CD14-positive monocyte (primary cell): ENCODE measurements at regions not wholly inside any gene's neighbourhood (a gene's known extent, or its start where the extent isn't known, plus 50 kb on each side); places are given as distances from the start of the nearest gene placed in this dataset.

Experiments
- DNase-seq, 3 donors: peaks; one replicate each; pipeline ENCODE4 v3.0.0-alpha.2; 2011 to 2022
- H2AFZ ChIP-seq: 2 replicates; pipeline ENCODE4 v1.6.0; 2012; ENCODE audit warnings: mild to moderate bottlenecking, low read depth, low read length, inconsistent platforms; ENCODE audit not compliant: insufficient read depth, poor library complexity, severe bottlenecking
- H3K27ac ChIP-seq, 2 donors: 1 replicate in 1 of 2; 2 replicates in 1 of 2; pipeline ENCODE4 v1.5.1; 2012 to 2013; ENCODE audit warnings: low read length in 2 of 2, control low read depth in 1 of 2, inconsistent platforms in 1 of 2, low read depth in 1 of 2, mild to moderate bottlenecking in 1 of 2
- H3K27me3 ChIP-seq, 2 donors: one replicate each; pipeline versions ENCODE4 v1.6.0 to v1.6.1; 2011 to 2013; ENCODE audit warnings: low read length in 2 of 2; ENCODE audit not compliant: control insufficient read depth in 2 of 2, insufficient read depth in 2 of 2
- H3K36me3 ChIP-seq, 2 donors: replicated peaks in 1 of 2; 1 replicate in 1 of 2; 2 replicates in 1 of 2; pipeline versions ENCODE4 v1.5.1 to v1.6.1; 2012 to 2013; ENCODE audit warnings: low read length in 2 of 2, control low read depth in 1 of 2, inconsistent platforms in 1 of 2, mild to moderate bottlenecking in 1 of 2; ENCODE audit not compliant: insufficient read depth in 2 of 2, control insufficient read depth in 1 of 2
- H3K4me1 ChIP-seq, 2 donors: 1 replicate in 1 of 2; 2 replicates in 1 of 2; pipeline versions ENCODE4 v1.5.1 to v1.6.1; 2012 to 2013; ENCODE audit warnings: low read length in 2 of 2, control low read depth in 1 of 2, inconsistent platforms in 1 of 2, mild to moderate bottlenecking in 1 of 2, moderate library complexity in 1 of 2; ENCODE audit not compliant: insufficient read depth in 2 of 2, control insufficient read depth in 1 of 2
- H3K4me2 ChIP-seq: replicated peaks from 2 replicates; pipeline ENCODE3; 2012; ENCODE audit warnings: low read length, moderate library complexity, mild to moderate bottlenecking; ENCODE audit not compliant: poor library complexity, severe bottlenecking; ENCODE audit errors: extremely low read depth
- H3K4me3 ChIP-seq, 3 experiments: fragments of 200-600 bp in 1 of 3; sonication (generic) in 1 of 3; replicated peaks in 1 of 3; 1 replicate in 2 of 3; 2 replicates in 1 of 3; pipeline ENCODE4 v1.5.1; 2011 to 2013; ENCODE audit warnings: low read length in 3 of 3, mild to moderate bottlenecking in 3 of 3, control low read depth in 2 of 3, low read depth in 2 of 3, inconsistent platforms in 1 of 3, moderate library complexity in 1 of 3
- H3K79me2 ChIP-seq: 2 replicates; pipeline ENCODE4 v1.6.0; 2012; ENCODE audit warnings: mild to moderate bottlenecking, control low read depth, inconsistent platforms, low read length, moderate library complexity; ENCODE audit not compliant: insufficient read depth
- H3K9ac ChIP-seq: 2 replicates; pipeline ENCODE4 v1.6.0; 2017; ENCODE audit warnings: low read length, mild to moderate bottlenecking; ENCODE audit not compliant: insufficient read depth, poor library complexity, severe bottlenecking
- H3K9me3 ChIP-seq, 2 donors: replicated peaks in 1 of 2; 1 replicate in 1 of 2; 2 replicates in 1 of 2; pipeline versions ENCODE4 v1.5.1 to v1.6.1; 2012 to 2013; ENCODE audit warnings: low read length in 2 of 2, control low read depth in 1 of 2; ENCODE audit not compliant: control insufficient read depth in 1 of 2, insufficient read depth in 1 of 2
- H4K20me1 ChIP-seq: 2 replicates; pipeline ENCODE4 v1.6.0; 2012; ENCODE audit warnings: mild to moderate bottlenecking, low read length, control low read depth, moderate library complexity; ENCODE audit not compliant: insufficient read depth
- H3K27ac Mint-ChIP-seq, 7 donors: one replicate each; pipeline ENCODE4 v1.8.0; 2020; ENCODE audit warnings: mild to moderate bottlenecking in 7 of 7, mixed read lengths in 7 of 7, moderate library complexity in 6 of 7, inconsistent platforms in 2 of 7
- H3K27me3 Mint-ChIP-seq, 3 donors: one replicate each; pipeline ENCODE4 v1.8.0; 2021 to 2022; ENCODE audit warnings: low read depth in 3 of 3, mild to moderate bottlenecking in 3 of 3, mixed read lengths in 3 of 3, moderate library complexity in 3 of 3, inconsistent platforms in 1 of 3
- H3K36me3 Mint-ChIP-seq, 2 donors: one replicate each; pipeline ENCODE4 v1.8.0; 2020; ENCODE audit warnings: mixed read lengths in 2 of 2, inconsistent platforms in 1 of 2, mild to moderate bottlenecking in 1 of 2
- H3K4me1 Mint-ChIP-seq: one replicate; pipeline ENCODE4 v1.8.0; 2020; ENCODE audit warnings: mild to moderate bottlenecking, mixed read lengths
- H3K4me3 Mint-ChIP-seq, 2 donors: one replicate each; pipeline ENCODE4 v1.8.0; 2020; ENCODE audit warnings: mild to moderate bottlenecking in 2 of 2, mixed read lengths in 2 of 2, moderate library complexity in 1 of 2
- H3K9me3 Mint-ChIP-seq, 7 donors: one replicate each; pipeline ENCODE4 v1.8.0; 2020 to 2022; ENCODE audit warnings: mixed read lengths in 7 of 7, mild to moderate bottlenecking in 6 of 7, moderate library complexity in 6 of 7, inconsistent platforms in 2 of 7
- WGBS: methylation state at CpG from one replicate; pipeline ENCODE4 v1.1.5; 2013; ENCODE audit warnings: missing lambda C conversion rate; ENCODE audit not compliant: insufficient coverage; 5-methylcytosine and 5-hydroxymethylcytosine counted together
- intact Hi-C, 2 donors: fragments of 100-400 bp; cut with micrococcal nuclease; formaldehyde crosslinking; loops; one replicate each; pipeline versions ENCODE4 v1.15.0 to v1.15.1; 2023
- TF ChIP-seq, protein P1 (sequence below): fragments of 200-600 bp; IDR thresholded peaks from one replicate; pipeline ENCODE4 v1.8.0; 2022; ENCODE audit warnings: antibody characterized with exemption, mild to moderate bottlenecking

GRCh38 chr10:78765726-78766335, 302.9 kb upstream of the ZMIZ1 start:
- no peak overlapping the region for H3K27ac Mint-ChIP-seq
- TF ChIP-seq, protein P1, sequence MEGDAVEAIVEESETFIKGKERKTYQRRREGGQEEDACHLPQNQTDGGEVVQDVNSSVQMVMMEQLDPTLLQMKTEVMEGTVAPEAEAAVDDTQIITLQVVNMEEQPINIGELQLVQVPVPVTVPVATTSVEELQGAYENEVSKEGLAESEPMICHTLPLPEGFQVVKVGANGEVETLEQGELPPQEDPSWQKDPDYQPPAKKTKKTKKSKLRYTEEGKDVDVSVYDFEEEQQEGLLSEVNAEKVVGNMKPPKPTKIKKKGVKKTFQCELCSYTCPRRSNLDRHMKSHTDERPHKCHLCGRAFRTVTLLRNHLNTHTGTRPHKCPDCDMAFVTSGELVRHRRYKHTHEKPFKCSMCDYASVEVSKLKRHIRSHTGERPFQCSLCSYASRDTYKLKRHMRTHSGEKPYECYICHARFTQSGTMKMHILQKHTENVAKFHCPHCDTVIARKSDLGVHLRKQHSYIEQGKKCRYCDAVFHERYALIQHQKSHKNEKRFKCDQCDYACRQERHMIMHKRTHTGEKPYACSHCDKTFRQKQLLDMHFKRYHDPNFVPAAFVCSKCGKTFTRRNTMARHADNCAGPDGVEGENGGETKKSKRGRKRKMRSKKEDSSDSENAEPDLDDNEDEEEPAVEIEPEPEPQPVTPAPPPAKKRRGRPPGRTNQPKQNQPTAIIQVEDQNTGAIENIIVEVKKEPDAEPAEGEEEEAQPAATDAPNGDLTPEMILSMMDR: no peak
- 95% methylated on average over 12 of the region's 16 CpGs for WGBS
- Histone ChIP-seq H3K36me3 (no peaks in the 10 kb centered on the region), H3K4me3 (no peak overlapping the region), H4K20me1 (no peaks in the 10 kb centered on the region), H3K4me2 (no peak overlapping the region), H3K27me3 (no peaks in the 10 kb centered on the region), H3K79me2 (no peaks in the 10 kb centered on the region), H3K27ac (no peak overlapping the region), H3K9me3 (no peaks in the 10 kb centered on the region), H2AFZ (no peak overlapping the region), H3K9ac (no peak overlapping the region), H3K4me1 (peaks cover 27 to 36% of the 10 kb centered on the region in 2 donors)
- H3K9me3 Mint-ChIP-seq: no peaks in the 10 kb centered on the region
- no peak for DNase-seq
- intact Hi-C loops: loop anchor here in 1 of 2 donors (10.0 kb wide), 1 partner anchor 299 kb away; the partner anchor contains the start of gene ZMIZ1
- H3K4me3 Mint-ChIP-seq: no peak overlapping the region
- peaks cover 39% of the 10 kb centered on the region for H3K4me1 Mint-ChIP-seq
- no peaks in the 10 kb centered on the region for H3K36me3 Mint-ChIP-seq
- H3K27me3 Mint-ChIP-seq: peaks cover 2 to 5% (median 3%) of the 10 kb centered on the region in 3 donors

- no peaks in the 10 kb centered on the region for H3K9me3 Mint-ChIP-seq
- Histone ChIP-seq H4K20me1 (no peaks in the 10 kb centered on the region), H3K36me3 (no peaks in the 10 kb centered on the region), H3K9me3 (no peaks in the 10 kb centered on the region), H3K27me3 (no peaks in the 10 kb centered on the region), H3K4me3 (no peak overlapping the region), H3K9ac (no peak overlapping the region), H3K4me2 (no peak overlapping the region), H2AFZ (no peak overlapping the region), H3K79me2 (no peaks in the 10 kb centered on the region), H3K27ac (no peak overlapping the region), H3K4me1 (peaks cover 24 to 33% of the 10 kb centered on the region in 2 donors)
- no peaks in the 10 kb centered on the region for H3K36me3 Mint-ChIP-seq
- H3K27ac Mint-ChIP-seq: no peak overlapping the region
- DNase-seq: no peak
- intact Hi-C loops: loop anchor here in 1 of 2 donors (10.0 kb wide), 1 partner anchor 298 kb away; the partner anchor contains the start of gene ZMIZ1
- TF ChIP-seq, protein P1: no peak
- peaks cover 2 to 5% (median 3%) of the 10 kb centered on the region in 3 donors for H3K27me3 Mint-ChIP-seq
- 96% methylated on average over 4 of the region's 4 CpGs for WGBS
- H3K4me1 Mint-ChIP-seq: peaks cover 34% of the 10 kb centered on the region
- no peak overlapping the region for H3K4me3 Mint-ChIP-seq
Observed at GRCh38 chr10:78766603-78767002, 302.2 kb upstream of the ZMIZ1 start.
